ENCODE measurements at regions not wholly inside any gene's neighbourhood (a gene's known extent, or its start where the extent isn't known, plus 50 kb on each side); places are given as distances from the start of the nearest gene placed in this dataset.

DNA sequence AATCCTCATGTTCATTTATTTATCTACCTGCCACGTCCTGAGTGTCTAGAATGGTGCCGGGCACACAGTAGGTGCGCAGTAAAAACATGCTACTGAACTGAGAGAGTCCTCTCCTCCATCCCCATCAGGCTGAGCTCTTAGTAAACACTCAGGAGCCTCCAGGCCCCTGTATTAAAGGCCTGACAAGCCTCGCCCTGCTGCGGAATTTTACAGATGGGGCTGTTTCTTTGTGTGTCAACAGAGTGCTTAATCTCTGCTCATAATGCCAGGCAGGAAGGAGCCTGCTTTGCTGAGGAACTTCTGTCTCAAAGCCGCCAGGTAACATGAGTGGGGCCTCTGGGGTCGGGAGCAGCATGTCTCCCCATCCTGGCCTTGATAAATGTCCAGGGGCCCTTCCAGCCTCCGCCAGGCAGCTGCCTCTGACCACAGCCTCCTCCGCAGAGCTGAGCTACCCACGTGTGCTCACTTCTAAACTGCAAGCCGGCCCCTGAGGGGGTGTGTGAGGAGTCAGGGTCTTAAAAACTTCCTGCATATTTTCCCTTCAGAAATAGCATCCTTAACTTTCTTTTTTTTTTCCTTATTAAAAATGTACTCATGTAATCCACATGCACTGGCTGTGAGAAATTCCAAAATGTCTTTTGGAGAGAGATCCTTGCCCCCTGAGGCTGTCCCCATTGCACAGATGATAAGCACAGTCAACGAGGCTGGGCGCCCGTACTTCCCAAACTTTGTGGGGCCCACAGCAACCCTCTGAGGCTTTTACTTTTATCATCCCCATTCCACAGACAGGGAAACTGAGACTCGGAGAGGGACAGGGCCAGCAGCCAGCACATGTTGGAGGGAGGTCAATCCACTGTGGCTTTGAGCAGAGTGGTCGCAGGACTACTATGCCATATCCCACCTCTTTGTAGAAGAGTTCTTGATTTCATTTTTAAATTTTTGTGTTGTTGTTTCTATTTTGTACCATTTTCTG lies 116.0 kb upstream of the NCOR2 start:
- in situ Hi-C loops (cut with MboI; ENCODE audit: low sequenced_read_pairs, unreplicated experiment) = no loop called here
- DNase-seq (ENCODE audit: low spot score) = no peak
- TF ChIP-seq CTCF (IDR thresholded peaks at IDR 0.05; ENCODE audit: borderline replicate concordance, control extremely low read depth, extremely low read depth, insufficient read depth, missing control alignments) = no peak

GRCh38 chr12:124682425-124683151 lies 115.2 kb upstream of the NCOR2 start:
- no peak for TF ChIP-seq CTCF (IDR thresholded peaks at IDR 0.05; ENCODE audit: borderline replicate concordance, control extremely low read depth, extremely low read depth, insufficient read depth, missing control alignments)
- in situ Hi-C loops (cut with MboI; ENCODE audit: low sequenced_read_pairs, unreplicated experiment) = no loop called here
- DNase-seq (ENCODE audit: low spot score) = no peak

- TF ChIP-seq CTCF (IDR thresholded peaks at IDR 0.05; ENCODE audit: borderline replicate concordance, control extremely low read depth, extremely low read depth, insufficient read depth, missing control alignments) = no peak
- DNase-seq (ENCODE audit: low spot score) = no peak
- in situ Hi-C loops (cut with MboI; ENCODE audit: low sequenced_read_pairs, unreplicated experiment) = no loop called here
Measured at GRCh38 chr12:124681779-124682391, 114.5 kb upstream of the NCOR2 start.

DNA sequence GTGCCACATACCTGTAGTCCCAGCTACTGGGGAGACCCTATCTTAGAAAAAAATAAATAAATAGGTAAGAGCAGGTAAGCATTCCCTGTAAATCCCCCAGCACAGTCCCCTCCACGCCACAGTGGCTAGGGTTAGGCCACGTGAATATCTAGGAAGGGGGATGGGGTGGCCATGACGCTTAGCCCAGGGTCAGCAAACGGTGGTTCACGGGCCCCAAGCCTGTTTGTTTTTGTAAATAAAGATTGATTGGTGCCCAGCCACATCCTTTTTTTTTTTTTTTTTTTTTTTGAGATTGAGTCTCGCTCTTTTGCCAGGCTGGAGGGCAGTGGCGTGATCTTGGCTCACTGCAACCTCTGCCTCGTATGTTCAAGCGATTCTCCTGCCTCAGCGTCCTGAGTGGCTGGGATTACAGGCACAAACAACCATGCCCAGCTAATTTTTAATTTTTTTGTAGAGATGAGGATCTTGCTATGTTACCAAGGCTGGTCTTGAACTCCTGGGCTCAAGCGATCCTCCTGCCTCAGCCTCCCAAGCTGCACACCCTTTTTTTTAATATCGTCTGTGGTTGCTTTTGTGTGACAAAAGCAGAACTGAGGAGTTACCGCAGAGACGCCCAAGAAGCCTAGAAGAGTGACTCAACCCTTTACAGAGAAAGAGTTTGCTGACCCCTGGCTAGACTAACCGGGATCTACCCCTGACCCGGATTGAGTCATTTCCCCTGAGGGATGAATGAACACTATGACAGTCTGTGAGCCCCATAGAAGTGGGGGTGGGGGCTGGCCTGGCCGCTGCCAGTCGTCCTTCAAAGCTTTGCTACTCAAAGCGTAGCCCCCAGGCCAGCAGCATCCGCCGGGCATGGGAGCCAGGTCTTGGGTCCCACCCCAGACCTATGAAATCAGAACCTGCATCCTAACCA lies 113.7 kb upstream of the NCOR2 start:
- peak; percentile 86 for DNase-seq (ENCODE audit: low spot score)
- in situ Hi-C loops (cut with MboI; ENCODE audit: low sequenced_read_pairs, unreplicated experiment) = no loop called here
- peak; percentile 12 for TF ChIP-seq CTCF (IDR thresholded peaks at IDR 0.05; ENCODE audit: borderline replicate concordance, control extremely low read depth, extremely low read depth, insufficient read depth, missing control alignments)

DNA sequence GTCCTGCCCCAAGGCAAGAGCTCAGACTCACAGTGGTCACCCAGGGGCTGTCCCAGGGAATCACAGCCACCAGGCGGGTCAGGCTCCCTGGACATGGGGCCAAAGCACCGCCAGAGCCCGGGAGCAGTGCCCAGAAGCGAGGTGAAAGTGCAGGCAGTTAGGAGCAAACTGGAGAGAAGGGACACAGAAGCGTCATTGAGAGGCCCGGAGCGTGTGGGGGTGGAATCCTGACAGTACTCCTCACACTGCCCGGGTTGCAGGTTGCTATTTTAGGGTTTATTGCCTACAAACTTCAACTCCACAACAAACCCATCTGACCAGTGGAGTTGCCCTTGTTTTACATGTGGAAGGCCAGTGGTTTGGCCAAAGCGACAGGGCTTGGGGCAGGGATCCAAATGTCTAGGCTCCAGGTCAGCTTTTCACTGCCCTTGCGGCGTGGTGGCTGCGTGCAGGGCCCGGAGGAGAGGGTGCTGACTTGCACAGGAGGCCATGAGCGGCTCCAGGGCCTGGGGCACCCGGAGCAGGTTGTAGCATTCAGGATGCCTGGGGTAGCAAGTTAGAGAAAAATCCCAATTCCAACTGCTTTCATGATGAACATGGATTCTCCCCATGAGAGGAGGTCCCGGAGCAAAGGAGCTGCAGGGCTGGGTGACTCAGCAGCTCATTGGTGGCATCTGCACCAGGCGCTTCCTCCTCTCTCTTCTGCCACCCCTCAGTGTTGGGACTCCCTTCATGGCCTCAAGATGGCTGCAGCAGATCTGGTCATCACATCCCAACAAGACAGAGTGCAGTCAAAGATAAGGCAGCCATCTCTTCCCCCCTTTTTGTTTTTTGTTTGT lies 112.3 kb upstream of the NCOR2 start:
- DNase-seq (ENCODE audit: low spot score) = no peak
- in situ Hi-C loops (cut with MboI; ENCODE audit: low sequenced_read_pairs, unreplicated experiment) = no loop called here
- no peak for TF ChIP-seq CTCF (IDR thresholded peaks at IDR 0.05; ENCODE audit: borderline replicate concordance, control extremely low read depth, extremely low read depth, insufficient read depth, missing control alignments)
